ENCODE measurements at regions not wholly inside any gene's neighbourhood (a gene's known extent, or its start where the extent isn't known, plus 50 kb on each side); places are given as distances from the start of the nearest gene placed in this dataset.

DNA sequence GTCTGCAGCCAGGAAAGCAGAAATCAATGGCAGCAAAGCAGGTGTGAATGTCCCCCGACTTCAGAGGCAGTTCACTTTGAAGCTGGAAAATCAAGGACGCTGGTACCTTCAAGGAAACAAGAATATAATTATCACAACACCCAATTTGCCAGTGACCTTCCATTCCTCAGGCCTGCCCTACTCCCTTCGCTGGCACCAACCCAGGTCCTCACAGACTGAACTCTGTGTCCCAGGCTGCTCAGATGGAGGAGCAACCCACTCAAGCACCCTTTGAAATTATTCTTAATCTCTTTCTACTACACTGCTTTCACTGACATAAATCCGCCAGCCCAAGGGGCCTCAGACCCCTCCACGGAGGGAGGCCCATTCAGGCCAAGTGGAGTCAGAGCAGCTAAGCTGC lies 64.7 kb upstream of the WT1 start:
- DNase-seq (ENCODE audit: low spot score) (no peak), ATAC-seq (ENCODE audit: low FRiP score) (no peak)
- TF ChIP-seq, protein P1, sequence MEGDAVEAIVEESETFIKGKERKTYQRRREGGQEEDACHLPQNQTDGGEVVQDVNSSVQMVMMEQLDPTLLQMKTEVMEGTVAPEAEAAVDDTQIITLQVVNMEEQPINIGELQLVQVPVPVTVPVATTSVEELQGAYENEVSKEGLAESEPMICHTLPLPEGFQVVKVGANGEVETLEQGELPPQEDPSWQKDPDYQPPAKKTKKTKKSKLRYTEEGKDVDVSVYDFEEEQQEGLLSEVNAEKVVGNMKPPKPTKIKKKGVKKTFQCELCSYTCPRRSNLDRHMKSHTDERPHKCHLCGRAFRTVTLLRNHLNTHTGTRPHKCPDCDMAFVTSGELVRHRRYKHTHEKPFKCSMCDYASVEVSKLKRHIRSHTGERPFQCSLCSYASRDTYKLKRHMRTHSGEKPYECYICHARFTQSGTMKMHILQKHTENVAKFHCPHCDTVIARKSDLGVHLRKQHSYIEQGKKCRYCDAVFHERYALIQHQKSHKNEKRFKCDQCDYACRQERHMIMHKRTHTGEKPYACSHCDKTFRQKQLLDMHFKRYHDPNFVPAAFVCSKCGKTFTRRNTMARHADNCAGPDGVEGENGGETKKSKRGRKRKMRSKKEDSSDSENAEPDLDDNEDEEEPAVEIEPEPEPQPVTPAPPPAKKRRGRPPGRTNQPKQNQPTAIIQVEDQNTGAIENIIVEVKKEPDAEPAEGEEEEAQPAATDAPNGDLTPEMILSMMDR (IDR thresholded peaks at IDR 0.05): no peak

DNA sequence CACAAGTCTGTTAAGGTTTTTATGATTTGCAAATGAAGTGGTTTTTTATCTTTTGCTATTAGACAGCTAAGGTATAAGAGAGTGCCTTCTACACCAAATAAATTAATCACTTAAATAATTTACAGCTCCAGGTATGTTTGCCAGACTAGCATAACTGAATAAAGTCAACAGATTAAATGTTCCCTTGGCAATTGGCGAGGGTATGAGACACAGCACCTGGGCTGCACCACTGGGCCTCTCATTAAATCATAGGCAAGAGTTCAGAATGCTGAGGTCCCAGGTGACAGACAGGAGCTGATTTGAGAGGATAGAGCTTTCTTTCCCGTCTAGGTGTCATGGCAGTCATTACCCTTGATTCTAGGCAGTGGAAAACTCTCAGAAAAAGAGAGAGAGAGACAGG lies 62.6 kb upstream of the WT1 start:
- TF ChIP-seq, protein P1 (IDR thresholded peaks at IDR 0.05): no peak
- no peak for ATAC-seq (ENCODE audit: low FRiP score)
- no peak for DNase-seq (ENCODE audit: low spot score)

DNA sequence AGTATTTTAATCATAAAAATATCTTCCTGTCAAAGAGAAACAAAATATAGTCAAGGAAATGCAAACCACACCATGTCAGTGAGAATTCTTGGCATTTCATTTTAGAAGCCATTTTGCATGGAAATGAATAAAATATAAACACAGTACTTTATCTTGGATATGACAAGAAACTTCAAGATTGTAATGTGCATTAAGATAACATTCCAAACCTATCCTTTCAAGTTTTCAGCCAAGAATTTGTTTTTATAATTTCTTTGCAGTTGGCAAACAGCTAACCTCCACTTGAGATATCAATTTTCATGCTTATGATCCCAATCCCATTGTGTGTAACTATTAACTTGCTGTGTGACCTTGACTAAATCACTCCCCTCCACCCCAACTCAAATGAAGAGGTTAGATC lies 59.3 kb upstream of the WT1 start:
- DNase-seq (ENCODE audit: low spot score) (no peak), ATAC-seq (ENCODE audit: low FRiP score) (no peak)
- TF ChIP-seq, protein P1 (IDR thresholded peaks at IDR 0.05): no peak

DNA sequence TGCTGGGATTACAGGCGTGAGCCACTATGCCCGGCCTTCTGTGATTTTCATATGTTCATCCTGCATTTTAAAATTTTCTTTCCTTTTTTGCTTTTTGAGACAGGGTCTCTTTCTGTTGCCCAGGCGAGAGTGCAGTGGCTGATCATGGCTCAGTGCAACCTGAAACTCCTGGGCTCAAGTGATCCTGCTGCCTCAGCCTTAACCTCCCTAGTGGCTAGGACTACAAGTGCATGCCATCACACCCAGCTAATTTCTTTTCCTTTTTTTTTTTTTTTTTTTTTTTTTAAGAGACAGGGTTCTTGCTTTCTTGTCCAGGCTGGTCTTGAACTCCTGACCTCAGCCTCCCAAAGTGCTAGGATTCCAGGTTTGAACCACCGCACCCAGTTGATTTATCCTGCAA lies 54.1 kb upstream of the WT1 start:
- TF ChIP-seq, protein P1 (IDR thresholded peaks at IDR 0.05): no peak
- DNase-seq (ENCODE audit: low spot score) (no peak), ATAC-seq (ENCODE audit: low FRiP score) (no peak)

DNA sequence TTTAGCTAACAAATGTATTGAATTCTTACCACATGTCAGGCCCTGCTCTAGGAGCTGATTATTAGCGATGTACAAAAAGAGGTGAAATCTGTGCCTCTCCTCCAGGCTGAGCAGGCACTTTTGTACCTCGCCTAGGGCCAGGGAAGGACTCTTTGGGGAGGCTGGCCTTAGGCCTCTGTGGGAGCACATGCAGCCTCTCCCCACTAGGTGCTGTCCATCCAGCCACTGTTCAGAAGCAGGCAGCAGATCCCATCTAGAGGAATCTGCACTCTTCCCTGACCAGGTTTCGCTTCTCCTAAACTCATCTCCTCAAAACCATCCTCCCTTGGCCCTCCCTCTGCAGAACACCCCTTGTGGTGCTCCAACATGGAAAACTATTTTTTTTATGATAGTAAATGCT lies 51.9 kb upstream of the WT1 start:
- TF ChIP-seq, protein P1 (IDR thresholded peaks at IDR 0.05): no peak

DNA sequence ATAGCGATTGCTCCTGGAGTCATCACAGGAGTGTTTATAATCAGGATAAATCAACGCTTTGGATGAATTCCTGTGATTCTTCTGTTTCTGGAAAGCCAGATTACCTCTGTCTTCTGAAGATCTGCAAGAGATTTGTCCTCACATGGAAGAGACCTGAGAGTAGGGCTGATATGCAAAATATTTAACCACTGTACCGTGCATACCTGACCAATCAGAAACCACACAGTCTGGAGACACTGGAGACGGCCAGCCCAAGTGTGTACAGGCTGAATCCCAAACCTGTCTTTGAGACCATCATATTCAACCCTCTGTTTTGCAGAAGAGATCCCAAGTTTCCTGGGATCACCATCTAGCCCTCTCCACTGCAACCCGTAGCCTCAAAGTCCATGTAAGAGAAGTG lies 50.4 kb upstream of the WT1 start:
- no peak for ATAC-seq (ENCODE audit: low FRiP score)
- TF ChIP-seq, protein P1 (IDR thresholded peaks at IDR 0.05): no peak
- DNase-seq (ENCODE audit: low spot score): no peak

More for the DNA sequence above, 51.9 kb upstream of the WT1 start:
- DNase-seq (ENCODE audit: low spot score) (no peak), ATAC-seq (ENCODE audit: low FRiP score) (no peak)

Data from omental fat pad (tissue), 3 donors.